ENCODE measurements at regions not wholly inside any gene's neighbourhood (a gene's known extent, or its start where the extent isn't known, plus 50 kb on each side); places are given as distances from the start of the nearest gene placed in this dataset.

DNA sequence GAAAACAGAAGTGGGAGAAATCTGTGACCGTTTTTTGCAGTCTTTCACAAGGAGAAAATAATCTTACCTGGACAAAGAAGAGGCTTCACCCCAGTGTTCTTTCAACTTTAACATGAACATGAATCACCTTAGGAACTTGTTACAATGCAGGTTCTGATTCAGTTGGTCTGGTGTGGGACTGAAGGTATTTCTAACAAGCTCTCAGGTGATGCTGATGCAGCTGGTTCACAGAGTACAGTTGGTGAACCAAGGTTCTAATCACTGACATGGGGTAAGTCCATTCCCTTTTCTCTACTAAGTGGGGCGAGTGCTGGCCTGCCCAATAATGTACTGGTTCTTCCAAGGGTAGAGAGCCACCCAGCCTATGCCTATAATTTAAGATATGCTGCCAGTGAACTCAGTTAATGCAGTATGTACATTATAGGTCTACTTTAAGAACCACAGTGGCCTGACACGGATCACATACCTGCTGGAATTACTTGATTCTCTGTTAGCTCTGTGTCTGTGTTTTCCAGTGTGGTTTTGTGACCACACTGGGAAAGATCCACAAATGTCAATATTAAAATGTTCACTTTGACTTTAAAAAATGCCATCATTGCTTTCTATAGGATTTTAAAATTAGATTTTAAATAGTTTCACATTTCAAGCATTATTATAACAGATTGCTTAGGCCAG is 304.1 kb downstream of the ZNF621 start:
- DNase-seq, result no peak
- H3K27ac Mint-ChIP-seq, result no peak overlapping the region
- Histone ChIP-seq H3K27me3 (ENCODE audit: control insufficient read depth, insufficient read depth, low read length) (no peaks in the 10 kb centered on the region), H3K36me3 (ENCODE audit: control insufficient read depth, insufficient read depth, low read length) (no peaks in the 10 kb centered on the region), H3K9me3 (ENCODE audit: control insufficient read depth, insufficient read depth, low read length) (no peaks in the 10 kb centered on the region), H3K4me1 (ENCODE audit: control insufficient read depth, insufficient read depth, low read length) (no peaks in the 10 kb centered on the region), H3K4me3 (ENCODE audit: low read length) (no peak overlapping the region), H3K27ac (ENCODE audit: low read length) (no peak overlapping the region)
- H3K36me3 Mint-ChIP-seq, result no peaks in the 10 kb centered on the region
- no peak overlapping the region for H3K4me3 Mint-ChIP-seq
- peaks cover 0 to 8% of the 10 kb centered on the region in 2 donors for H3K27me3 Mint-ChIP-seq (ENCODE audit: low read depth in 2 of 2)
- 95% methylated on average over 2 of the region's 3 CpGs for WGBS (ENCODE audit: insufficient coverage)
- intact Hi-C loops (cut with micrococcal nuclease), result no loop called here
- H3K4me1 Mint-ChIP-seq, result no peaks in the 10 kb centered on the region
- H3K9me3 Mint-ChIP-seq, result no peaks in the 10 kb centered on the region
- no peak for ATAC-seq
- no peak for TF ChIP-seq CTCF (IDR thresholded peaks at IDR 0.05)

DNA sequence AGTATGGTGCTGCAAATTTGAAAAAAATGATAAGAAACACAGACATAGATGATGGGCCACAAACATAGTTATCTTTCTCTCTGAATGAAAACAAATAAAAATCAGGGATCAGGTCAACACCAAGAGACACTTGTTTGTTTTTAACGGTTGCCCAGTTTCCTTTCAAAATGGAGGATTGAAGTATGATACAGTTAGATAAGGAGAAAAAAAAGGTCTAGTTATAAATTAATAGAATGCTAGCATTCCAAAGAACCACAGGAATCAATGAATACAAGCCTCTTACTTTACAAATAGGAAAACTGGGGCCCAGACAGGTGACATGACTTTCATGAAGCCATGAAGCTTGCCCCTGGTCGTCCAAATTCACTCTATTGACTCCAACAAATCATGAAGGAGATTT is 305.1 kb downstream of the ZNF621 start:
- 65% methylated on average over 2 of the region's 2 CpGs for WGBS (ENCODE audit: insufficient coverage)
- Histone ChIP-seq H3K4me1 (ENCODE audit: control insufficient read depth, insufficient read depth, low read length) (no peaks in the 10 kb centered on the region), H3K9me3 (ENCODE audit: control insufficient read depth, insufficient read depth, low read length) (no peaks in the 10 kb centered on the region), H3K27me3 (ENCODE audit: control insufficient read depth, insufficient read depth, low read length) (no peaks in the 10 kb centered on the region), H3K4me3 (ENCODE audit: low read length) (no peak overlapping the region), H3K36me3 (ENCODE audit: control insufficient read depth, insufficient read depth, low read length) (no peaks in the 10 kb centered on the region), H3K27ac (ENCODE audit: low read length) (no peak overlapping the region)
- DNase-seq (no peak), ATAC-seq (no peak)
- H3K27ac Mint-ChIP-seq, result no peak overlapping the region
- H3K4me1 Mint-ChIP-seq, result no peaks in the 10 kb centered on the region
- TF ChIP-seq CTCF (IDR thresholded peaks at IDR 0.05), result no peak
- no peak overlapping the region for H3K4me3 Mint-ChIP-seq
- H3K9me3 Mint-ChIP-seq, result no peaks in the 10 kb centered on the region
- peaks cover 0 to 8% of the 10 kb centered on the region in 2 donors for H3K27me3 Mint-ChIP-seq (ENCODE audit: low read depth in 2 of 2)
- intact Hi-C loops (cut with micrococcal nuclease), result no loop called here
- no peaks in the 10 kb centered on the region for H3K36me3 Mint-ChIP-seq

GRCh38 chr3:40837300-40837699 is 312.5 kb downstream of the ZNF621 start:
- intact Hi-C loops (cut with micrococcal nuclease), result no loop called here
- Mint-ChIP-seq H3K9me3 (no peaks in the 10 kb centered on the region), H3K27ac (no peak overlapping the region), H3K4me1 (no peaks in the 10 kb centered on the region), H3K4me3 (no peak overlapping the region), H3K36me3 (no peaks in the 10 kb centered on the region), H3K27me3 (ENCODE audit: low read depth in 2 of 2) (peaks cover 0 to 4% of the 10 kb centered on the region in 2 donors)
- Histone ChIP-seq H3K27ac (ENCODE audit: low read length) (no peak overlapping the region), H3K4me1 (ENCODE audit: control insufficient read depth, insufficient read depth, low read length) (no peaks in the 10 kb centered on the region), H3K4me3 (ENCODE audit: low read length) (no peak overlapping the region), H3K9me3 (ENCODE audit: control insufficient read depth, insufficient read depth, low read length) (no peaks in the 10 kb centered on the region), H3K27me3 (ENCODE audit: control insufficient read depth, insufficient read depth, low read length) (no peaks in the 10 kb centered on the region), H3K36me3 (ENCODE audit: control insufficient read depth, insufficient read depth, low read length) (no peaks in the 10 kb centered on the region)
- DNase-seq (no peak), ATAC-seq (no peak)
- TF ChIP-seq CTCF (IDR thresholded peaks at IDR 0.05), result no peak
- WGBS (ENCODE audit: insufficient coverage), result 92% methylated on average over 2 of the region's 2 CpGs

DNA sequence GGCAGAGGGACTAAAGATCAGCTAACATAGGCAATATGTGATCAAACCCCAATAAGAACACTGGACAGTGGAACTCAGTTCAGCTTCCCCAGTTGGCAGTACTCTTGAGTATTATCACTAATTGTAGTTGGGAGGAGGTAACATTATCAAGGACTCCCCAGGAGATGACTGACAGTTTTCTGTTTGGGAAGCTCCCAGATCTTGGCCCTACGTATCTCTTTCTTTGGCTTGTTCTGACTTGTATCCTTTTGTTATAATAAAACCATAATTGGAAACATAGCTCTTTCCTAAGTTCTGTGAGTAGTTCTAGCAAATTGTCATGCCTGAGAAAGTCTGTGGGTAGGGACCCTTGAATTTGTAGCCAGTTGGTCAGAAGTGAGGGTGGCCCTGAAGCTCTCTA is 316.4 kb downstream of the ZNF621 start:
- intact Hi-C loops (cut with micrococcal nuclease), result no loop called here
- Mint-ChIP-seq H3K36me3 (no peaks in the 10 kb centered on the region), H3K9me3 (peaks cover 0 to 3% of the 10 kb centered on the region in 2 donors), H3K4me3 (no peak overlapping the region), H3K4me1 (no peaks in the 10 kb centered on the region), H3K27ac (no peak overlapping the region), H3K27me3 (ENCODE audit: low read depth in 2 of 2) (no peaks in the 10 kb centered on the region)
- Histone ChIP-seq H3K9me3 (ENCODE audit: control insufficient read depth, insufficient read depth, low read length) (no peaks in the 10 kb centered on the region), H3K36me3 (ENCODE audit: control insufficient read depth, insufficient read depth, low read length) (no peaks in the 10 kb centered on the region), H3K4me3 (ENCODE audit: low read length) (no peak overlapping the region), H3K4me1 (ENCODE audit: control insufficient read depth, insufficient read depth, low read length) (no peaks in the 10 kb centered on the region), H3K27me3 (ENCODE audit: control insufficient read depth, insufficient read depth, low read length) (no peaks in the 10 kb centered on the region), H3K27ac (ENCODE audit: low read length) (no peak overlapping the region)
- no peak for ATAC-seq
- no peak for DNase-seq
- TF ChIP-seq CTCF (IDR thresholded peaks at IDR 0.05), result no peak
- 80% methylated on average over 1 of the region's 1 CpG for WGBS (ENCODE audit: insufficient coverage)

Measured in natural killer cell (primary cell).